Body of pancreas (tissue), 4 donors: ENCODE measurements at regions not wholly inside any gene's neighbourhood (a gene's known extent, or its start where the extent isn't known, plus 50 kb on each side); places are given as distances from the start of the nearest gene placed in this dataset.

Experiments
- CTCF ChIP-seq, 7 experiments: fragments of 450-650 bp in 4 of 7; fragments of 200-600 bp in 3 of 7; sonication (generic) in 3 of 7; IDR thresholded peaks; one replicate each; pipeline ENCODE4 v1.5.1; 2016 to 2019; ENCODE audit warnings: antibody characterized with exemption in 7 of 7
- POLR2A ChIP-seq, 3 donors: fragments of 450-650 bp; IDR thresholded peaks; one replicate each; pipeline ENCODE4 v1.6.1; 2016; ENCODE audit warnings: antibody characterized with exemption in 3 of 3, mild to moderate bottlenecking in 2 of 3

GRCh38 chr3:137165117-137165806 lies 207.5 kb downstream of the IL20RB start:
- TF ChIP-seq CTCF (IDR thresholded peaks at IDR 0.05) (no peak), POLR2A (IDR thresholded peaks at IDR 0.05) (no peak)
